DND-41 (cell line): ENCODE measurements at regions not wholly inside any gene's neighbourhood (a gene's known extent, or its start where the extent isn't known, plus 50 kb on each side); places are given as distances from the start of the nearest gene placed in this dataset.
"Not testable (repeated sequence)": the region's sequence is repeated elsewhere in the genome, so short reads cannot be mapped to it uniquely, and the experiment has no call there.

Experiments
- CTCF ChIP-seq: IDR thresholded peaks from 2 replicates; pipeline ENCODE4 v1.5.1; 2012; ENCODE audit warnings: borderline replicate concordance, low read length, moderate library complexity, mild to moderate bottlenecking; ENCODE audit not compliant: poor library complexity, severe bottlenecking; ENCODE audit errors: extremely low read depth
- EZH2 ChIP-seq: IDR thresholded peaks from 3 replicates; pipeline ENCODE4 v1.6.1; 2012; ENCODE audit warnings: borderline replicate concordance, low read depth, mild to moderate bottlenecking, moderate library complexity, low read length, inconsistent platforms; ENCODE audit not compliant: severe bottlenecking

- TF ChIP-seq CTCF, EZH2: not testable (repeated sequence)
Observed at GRCh38 chr2:126160950-126161349, 495.0 kb upstream of the GYPC start.
